ENCODE measurements at regions not wholly inside any gene's neighbourhood (a gene's known extent, or its start where the extent isn't known, plus 50 kb on each side); places are given as distances from the start of the nearest gene placed in this dataset.

DNA sequence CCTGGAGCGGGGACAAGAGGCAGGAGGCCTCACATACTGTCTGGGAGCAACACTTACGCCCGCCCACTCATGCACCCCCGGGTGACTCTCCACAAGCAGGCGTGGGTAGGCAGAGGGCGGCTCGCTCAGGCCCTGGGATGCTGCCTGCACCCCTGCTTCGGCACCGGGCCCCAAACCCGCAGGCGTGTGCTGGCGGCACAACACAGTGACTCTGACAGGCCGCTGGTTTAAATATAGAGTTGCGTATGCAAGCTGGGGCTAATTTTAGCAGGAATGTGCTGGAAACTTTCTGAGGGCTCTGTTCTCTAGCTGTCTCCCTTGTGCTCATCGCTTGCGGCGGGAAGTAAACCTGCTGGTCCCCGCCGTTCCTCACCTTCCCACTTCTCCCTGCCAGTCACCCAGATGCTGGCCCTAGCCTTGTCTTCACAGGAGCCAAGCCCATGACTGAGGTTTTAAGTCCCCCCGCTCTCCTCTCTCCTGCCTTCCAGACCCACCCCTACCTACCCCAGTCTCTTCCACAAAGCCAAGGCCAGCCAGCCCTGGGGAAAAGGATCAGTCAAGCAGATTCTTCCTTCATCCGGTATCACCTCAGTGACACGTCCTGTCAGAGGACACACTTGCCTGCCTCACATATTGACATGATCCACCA, 94.5 kb upstream of the FOXP4 start:
- no peak for DNase-seq

GRCh38 chr6:41452763-41453162, 93.4 kb upstream of the FOXP4 start:
- DNase-seq: no peak

- no peak for DNase-seq
Measured at GRCh38 chr6:41453244-41453643, 92.9 kb upstream of the FOXP4 start.

DNA sequence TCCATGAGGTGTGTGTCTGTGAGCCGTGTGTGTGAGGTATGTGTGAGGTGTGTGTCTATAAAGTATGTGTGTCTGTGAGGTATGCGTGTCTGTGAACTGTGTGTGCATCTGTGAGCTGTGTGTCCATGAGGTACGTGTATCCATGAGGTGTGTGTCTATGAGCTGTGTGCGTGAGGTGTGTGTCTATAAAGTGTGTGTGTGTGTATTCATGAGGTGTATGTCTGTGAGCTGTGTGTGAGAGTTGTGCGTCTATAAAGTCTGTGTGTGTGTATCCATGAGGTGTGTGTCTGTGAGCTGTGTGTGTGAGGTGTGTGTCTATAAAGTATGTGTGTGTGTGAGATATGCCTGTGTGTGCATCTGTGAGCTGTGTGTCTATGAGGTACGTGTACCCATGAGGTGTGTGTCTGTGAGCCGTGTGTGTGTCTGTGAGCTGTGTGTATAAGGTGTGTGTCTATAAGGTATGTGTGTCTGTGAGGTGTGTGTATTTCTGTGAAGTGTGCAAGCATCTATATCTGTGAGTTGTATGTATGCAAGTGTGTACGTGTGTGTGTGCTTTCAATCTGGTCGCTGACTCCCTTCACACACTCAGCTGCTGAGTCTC, 91.9 kb upstream of the FOXP4 start:
- DNase-seq: no peak

- DNase-seq: no peak
Measured at GRCh38 chr6:41455410-41455809, 90.8 kb upstream of the FOXP4 start.

DNA sequence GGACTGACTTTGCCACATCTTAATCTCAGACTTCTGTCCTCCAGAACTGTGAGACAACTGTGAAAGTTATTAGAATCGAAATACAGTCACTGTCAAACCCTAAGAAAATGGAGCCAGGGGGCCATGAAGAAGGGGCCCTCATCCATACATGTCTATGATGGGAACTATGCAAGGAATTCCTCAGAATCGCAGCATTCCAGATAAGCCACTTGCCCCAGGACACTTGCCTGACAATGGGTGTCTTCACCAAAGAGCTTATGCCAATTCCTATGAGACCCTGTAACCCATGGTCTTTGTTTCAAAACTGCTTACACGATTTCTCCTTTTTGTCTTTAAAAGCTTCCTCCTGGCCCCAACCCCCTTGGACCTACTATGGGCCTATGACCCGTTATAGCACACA, 90.4 kb upstream of the FOXP4 start:
- no peak for DNase-seq

- no peak for DNase-seq
Measured at GRCh38 chr6:41457303-41457670, 88.9 kb upstream of the FOXP4 start.

DNA sequence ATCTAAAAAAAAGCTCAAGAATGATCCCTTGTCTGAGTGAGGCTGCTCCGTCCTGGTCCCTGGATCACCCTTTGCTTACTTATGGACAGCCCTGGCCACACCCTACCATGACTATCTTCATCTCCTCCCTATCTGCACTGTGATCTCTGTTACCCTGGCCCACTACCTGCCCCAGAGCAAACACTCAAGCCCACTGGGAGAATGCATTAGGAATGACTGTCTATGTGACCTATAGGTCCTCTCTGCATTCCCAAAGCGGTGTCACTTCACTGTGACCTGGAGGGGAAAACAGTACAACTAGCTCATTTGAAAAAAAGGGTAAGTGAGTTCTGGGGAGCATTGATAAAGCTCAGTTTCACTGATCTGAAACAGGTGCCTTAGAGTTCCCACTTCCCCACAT, 86.4 kb upstream of the FOXP4 start:
- DNase-seq: no peak

GRCh38 chr6:41460742-41461336, 85.3 kb upstream of the FOXP4 start:
- no peak for DNase-seq

- DNase-seq: no peak
Measured at GRCh38 chr6:41462033-41462432, 84.1 kb upstream of the FOXP4 start.

GRCh38 chr6:41463062-41463930, 82.9 kb upstream of the FOXP4 start:
- peak; percentile 40 for DNase-seq

DNA sequence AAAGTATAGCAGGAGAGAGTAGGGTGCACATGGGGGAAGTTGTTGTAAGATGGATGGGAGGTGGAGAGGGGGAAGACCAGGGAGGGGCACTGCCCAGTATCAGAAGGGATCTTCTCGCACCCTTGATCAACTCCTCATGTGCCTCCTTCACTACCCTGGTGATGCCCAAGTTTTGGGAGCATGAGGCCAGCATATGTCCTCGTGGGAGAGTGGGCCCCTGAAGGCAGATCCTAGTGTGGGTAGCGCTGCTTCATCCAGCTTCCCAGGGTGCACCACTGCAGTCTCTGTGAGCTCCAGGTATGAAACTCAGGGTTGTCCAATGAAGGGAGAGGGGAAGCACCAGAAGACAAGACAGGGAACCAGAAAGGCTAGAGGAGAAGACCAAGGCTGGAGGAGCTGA, 82.2 kb upstream of the FOXP4 start:
- no peak for DNase-seq

DNA sequence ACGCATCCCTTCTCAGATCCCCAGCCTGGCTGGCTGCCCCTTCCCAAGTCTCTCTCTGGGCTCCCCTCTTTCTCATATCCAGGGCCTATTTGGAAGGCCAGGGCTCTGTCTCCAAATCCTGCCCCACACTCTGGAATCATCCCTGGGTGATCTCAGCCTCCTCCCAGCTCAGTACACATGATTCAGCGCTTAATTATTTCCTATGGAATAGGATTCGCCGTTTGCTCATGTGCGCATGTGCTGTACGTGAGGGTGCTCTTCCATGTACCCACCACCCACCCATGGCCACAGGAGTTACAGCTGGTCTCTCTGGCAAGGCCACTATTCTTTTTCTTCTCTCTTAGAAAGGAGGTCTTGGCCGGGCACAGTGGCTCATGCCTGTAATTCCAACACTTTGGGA, 81.7 kb upstream of the FOXP4 start:
- no peak for DNase-seq

GRCh38 chr6:41466437-41466990, 79.7 kb upstream of the FOXP4 start:
- no peak for DNase-seq

- DNase-seq: no peak
Measured at GRCh38 chr6:41467061-41467460, 79.1 kb upstream of the FOXP4 start.

- DNase-seq: no peak
Measured at GRCh38 chr6:41467627-41468404, 78.4 kb upstream of the FOXP4 start.

DNA sequence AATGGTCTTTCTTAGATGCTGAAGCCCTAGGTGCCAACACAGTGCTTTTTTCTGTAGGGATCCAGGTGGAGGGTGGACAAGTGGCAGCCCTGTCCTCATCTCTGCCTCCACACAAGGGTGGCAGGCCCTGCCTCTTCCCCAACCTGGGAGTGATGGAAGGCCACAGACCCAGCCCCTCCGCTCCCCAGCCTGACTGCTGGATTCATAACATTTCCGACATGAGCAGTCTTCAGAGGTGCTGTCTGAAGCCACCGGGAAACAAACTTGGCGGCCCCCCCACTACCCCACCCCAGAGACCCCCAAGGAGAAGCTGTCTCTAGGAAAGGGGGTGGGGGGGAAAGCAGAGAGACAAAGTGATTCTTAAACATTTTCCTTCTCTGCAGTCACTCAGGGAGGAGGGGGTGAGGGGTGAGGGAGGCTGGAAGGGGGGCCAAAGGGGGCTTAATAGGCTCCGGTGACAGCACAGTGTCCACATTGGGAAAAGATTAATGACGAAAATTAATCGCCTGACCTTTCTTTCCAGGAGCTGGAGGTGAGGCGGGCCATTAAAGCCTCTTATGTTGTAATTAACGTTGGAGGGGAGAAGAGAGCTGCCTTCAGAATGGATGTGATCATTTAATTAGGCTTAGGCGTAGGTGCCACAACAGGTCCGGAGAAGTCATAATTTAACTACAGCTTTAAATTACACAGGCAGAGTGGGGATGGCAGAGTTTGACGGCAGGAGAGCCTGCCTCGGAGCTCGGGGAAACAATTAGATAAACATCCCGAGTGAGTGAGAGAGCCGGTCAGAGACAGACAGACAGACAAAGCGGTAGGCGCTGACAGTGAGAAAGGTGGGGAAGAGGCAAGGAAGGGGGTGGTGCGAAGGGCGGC, 76.8 kb upstream of the FOXP4 start:
- no peak for DNase-seq

DNA sequence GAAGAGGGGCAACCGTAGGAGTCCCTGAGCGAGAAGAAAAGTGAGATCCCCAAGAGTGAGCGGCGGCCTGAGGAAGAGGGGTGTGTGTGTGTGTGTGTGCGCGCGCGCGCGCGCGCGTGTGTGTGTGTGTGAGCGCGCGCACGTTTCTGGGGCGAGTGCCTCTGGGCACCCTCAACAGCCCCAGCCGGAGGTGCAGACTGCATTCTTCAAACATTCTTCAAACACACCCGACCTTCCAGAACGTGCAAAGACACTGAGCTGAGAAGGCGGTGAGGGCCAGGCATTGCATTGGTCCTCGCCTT, 76.2 kb upstream of the FOXP4 start:
- peak; percentile 5 for DNase-seq

DNA sequence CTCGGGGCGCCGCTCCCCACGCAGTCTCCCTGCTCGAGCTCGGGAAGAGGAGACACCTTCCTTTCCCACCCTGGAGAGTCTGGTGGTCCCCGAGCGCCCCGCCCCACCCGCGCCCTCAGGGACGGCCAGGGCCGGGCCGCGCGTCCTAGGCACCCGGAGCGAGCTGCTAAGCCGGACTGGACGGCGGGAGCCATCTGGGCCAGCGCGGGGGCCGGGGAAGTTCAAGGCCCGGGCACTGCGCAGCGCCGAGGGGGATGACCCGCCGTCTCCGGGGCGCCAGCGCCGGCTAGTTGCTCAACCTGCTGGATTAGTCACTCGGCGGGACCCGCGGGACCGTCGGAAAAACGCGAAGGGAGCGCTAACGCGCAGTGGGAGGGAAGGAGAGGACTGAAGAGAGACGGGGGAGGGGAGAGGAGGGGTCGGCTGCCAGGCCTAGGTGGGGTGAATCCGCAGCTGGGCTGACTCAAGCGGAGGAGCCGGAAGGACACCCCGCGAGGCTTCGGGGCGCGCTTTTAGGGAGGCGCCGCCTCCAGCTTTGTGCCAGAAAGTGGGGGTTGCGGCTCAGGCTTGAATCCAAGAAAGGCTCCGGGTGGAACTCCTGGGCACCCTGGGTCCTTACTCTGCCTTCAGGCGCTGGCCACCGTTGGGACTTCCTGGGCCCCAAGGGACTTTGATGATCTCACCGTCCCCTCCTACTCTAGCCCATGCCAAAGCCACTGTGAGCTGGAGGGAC, 75.7 kb upstream of the FOXP4 start:
- DNase-seq: peak; percentile 2

DNA sequence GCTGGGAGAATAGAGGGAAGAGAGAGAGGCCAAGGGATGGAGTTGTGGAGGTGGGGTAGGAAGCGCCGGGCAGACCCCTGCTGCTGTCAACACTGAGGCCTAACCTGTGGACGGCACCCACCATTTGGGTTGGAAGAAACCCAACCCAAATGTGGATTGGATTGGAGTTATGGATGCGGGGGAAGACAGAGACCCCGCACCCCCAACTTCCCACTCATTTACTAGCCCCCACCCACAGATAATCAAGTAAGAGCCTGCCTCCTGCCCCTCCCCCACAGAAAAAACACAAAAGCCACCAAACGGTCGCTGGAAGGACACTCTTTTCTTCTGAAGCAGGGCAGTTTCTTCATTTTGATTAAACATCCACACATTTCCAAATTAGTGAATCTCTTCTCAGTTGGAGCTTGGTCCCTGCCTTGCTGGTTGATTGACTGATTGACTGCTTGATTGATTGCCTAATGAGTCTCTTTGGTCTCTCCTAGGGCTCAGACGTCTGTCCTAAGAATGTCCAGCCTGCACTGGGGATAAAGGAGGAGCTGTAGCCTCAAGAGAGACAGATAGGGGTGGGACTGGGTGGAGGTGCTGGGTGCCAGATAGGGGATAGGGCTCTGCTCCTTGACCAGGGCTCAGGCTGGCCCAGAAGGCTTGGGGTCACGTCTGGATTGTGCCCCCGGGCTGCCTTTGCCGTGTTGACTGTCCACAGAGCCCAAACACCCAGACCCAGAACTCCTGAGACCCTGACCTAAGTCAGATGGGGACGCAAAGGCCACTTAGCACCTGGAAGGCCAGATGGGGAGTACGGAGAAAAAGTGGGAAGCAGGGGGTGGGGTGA, 74.9 kb upstream of the FOXP4 start:
- no peak for DNase-seq
